Muscle of leg (tissue), 3 donors: ENCODE measurements at regions not wholly inside any gene's neighbourhood (a gene's known extent, or its start where the extent isn't known, plus 50 kb on each side); places are given as distances from the start of the nearest gene placed in this dataset.

ENCODE experiments used
- DNase-seq: peaks from one replicate; pipeline ENCODE4 v3.0.0; 2013
- H3K27ac ChIP-seq: one replicate; pipeline ENCODE4 v1.5.1; 2013; ENCODE audit warnings: mild to moderate bottlenecking, low read length, control low read depth
- H3K27me3 ChIP-seq: one replicate; pipeline ENCODE4 v1.6.1; 2013; ENCODE audit warnings: low read length; ENCODE audit not compliant: control insufficient read depth, insufficient read depth
- H3K36me3 ChIP-seq: one replicate; pipeline ENCODE4 v1.6.1; 2013; ENCODE audit warnings: low read length; ENCODE audit not compliant: control insufficient read depth, insufficient read depth
- H3K4me1 ChIP-seq: one replicate; pipeline ENCODE4 v1.6.1; 2013; ENCODE audit warnings: low read length; ENCODE audit not compliant: control insufficient read depth, insufficient read depth
- H3K4me3 ChIP-seq: one replicate; pipeline ENCODE4 v1.5.1; 2013; ENCODE audit warnings: low read length, control low read depth
- H3K9me3 ChIP-seq: replicated peaks from 2 replicates; pipeline ENCODE4 v1.6.1; 2013; ENCODE audit warnings: low read depth, low read length; ENCODE audit not compliant: control insufficient read depth
- WGBS: methylation state at CpG from one replicate; pipeline ENCODE4 v1.1.5; 2013; ENCODE audit warnings: missing lambda C conversion rate; ENCODE audit not compliant: insufficient coverage; 5-methylcytosine and 5-hydroxymethylcytosine counted together

DNA sequence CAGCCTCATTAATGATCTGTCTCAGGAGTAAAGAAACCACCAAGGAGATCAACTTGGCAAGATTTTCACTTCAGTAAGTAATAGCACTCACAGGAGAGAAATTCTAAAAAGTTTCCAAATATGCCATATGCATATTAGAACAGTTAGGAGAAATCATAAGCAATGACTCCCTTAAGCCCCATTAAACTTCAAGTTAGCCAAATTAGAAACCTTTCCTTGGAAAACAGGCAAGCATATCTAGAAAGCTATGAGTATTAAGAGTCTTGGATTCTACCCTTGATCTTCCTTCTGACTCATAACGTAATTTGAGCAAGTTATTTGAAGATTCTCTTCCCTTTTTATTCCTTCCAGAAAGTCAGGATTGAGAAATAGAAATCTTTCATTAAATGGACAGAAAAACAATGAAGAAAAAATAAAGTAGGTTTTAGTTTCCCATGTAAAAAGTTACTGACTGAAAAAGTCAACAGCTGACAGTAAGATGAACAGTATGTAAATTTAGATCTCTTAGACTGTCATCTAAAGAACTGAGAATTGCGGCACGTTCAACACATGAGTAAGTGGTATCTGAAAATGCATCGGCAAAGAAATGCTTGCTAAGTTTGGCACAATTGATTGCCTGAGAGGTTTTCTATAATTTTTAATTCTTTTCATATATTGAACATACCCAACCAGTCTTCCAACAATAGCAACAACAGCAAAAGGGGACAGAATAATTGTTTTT is 565.7 kb upstream of the FTMT start:
- H3K27me3 ChIP-seq, result no peaks in the 10 kb centered on the region
- H3K4me1 ChIP-seq, result no peaks in the 10 kb centered on the region
- no peaks in the 10 kb centered on the region for H3K36me3 ChIP-seq
- H3K27ac ChIP-seq, result no peak overlapping the region
- no peaks in the 10 kb centered on the region for H3K9me3 ChIP-seq
- WGBS, result no CpG with 5 or more reads among the region's 4 CpGs
- DNase-seq, result peak; percentile 89
- no peak overlapping the region for H3K4me3 ChIP-seq

DNA sequence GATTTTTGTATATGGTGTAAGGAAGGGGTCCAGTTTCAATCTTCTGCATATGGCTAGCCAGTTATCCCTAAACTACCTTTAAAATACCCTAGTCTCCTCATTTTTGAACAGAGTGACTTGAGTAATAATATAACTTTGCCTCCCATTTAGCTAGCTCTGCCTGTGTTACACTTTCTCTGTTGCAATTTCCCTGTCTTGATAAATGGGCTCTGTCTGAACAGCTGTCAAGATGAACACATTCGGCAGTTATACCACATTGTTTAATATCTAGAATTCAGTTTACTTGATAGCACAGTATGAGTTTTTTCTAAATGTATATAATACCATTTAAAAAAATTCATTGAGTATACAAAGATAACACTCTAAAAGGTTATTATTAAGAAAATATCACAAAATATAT is 562.9 kb upstream of the FTMT start:
- Histone ChIP-seq H3K9me3 (no peaks in the 10 kb centered on the region), H3K36me3 (no peaks in the 10 kb centered on the region)
- WGBS, result no CpG with 5 or more reads among the region's 1 CpG

DNA sequence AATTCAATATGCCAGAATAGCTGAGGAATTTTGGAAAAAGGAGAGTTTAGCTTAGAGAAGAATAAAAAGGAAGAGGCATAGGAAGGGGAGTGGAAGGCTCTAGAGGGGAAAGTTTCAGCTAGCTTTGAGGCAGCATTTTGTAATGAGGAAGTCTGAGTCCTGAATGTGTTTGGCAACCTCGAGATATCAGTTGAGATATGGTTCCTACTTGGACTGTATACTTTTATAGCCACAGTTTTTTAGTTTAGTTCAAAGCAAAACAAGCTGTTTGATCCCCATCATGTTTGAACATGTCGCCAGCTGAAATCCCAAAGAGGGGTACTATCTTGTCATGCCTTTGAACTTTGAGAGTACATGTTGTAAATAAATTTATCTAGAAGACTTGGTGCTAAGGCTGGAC is 559.0 kb upstream of the FTMT start:
- no peak for DNase-seq
- H3K27ac ChIP-seq, result no peak overlapping the region
- H3K4me3 ChIP-seq, result no peak overlapping the region
- H3K27me3 ChIP-seq, result no peaks in the 10 kb centered on the region
- no peaks in the 10 kb centered on the region for H3K4me1 ChIP-seq
- no peaks in the 10 kb centered on the region for H3K9me3 ChIP-seq
- 60% methylated on average over 1 of the region's 2 CpGs for WGBS
- no peaks in the 10 kb centered on the region for H3K36me3 ChIP-seq

More for the DNA sequence above, 562.9 kb upstream of the FTMT start:
- Histone ChIP-seq H3K4me3 (no peak overlapping the region), H3K27ac (no peak overlapping the region), H3K27me3 (no peaks in the 10 kb centered on the region), H3K4me1 (no peaks in the 10 kb centered on the region)
- no peak for DNase-seq

DNA sequence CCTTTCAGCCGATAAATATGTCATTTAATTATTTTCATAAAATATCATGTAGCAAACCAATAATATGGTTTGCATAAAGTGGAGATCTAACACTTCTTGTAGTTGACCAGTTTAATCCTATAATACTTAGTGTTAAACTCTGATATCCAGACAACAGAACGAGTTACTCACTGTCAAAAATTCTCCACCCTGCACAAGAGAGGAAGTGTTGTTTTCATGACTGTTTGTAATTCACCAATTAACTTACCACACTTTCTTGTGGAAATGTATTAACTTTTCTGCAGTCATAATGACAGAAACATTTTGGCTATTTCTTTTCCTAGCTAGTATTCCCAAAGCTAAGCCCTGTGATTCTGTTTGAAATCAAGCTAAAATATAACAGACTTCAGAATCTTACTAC is 555.3 kb upstream of the FTMT start:
- H3K9me3 ChIP-seq, result no peaks in the 10 kb centered on the region
- no peak for DNase-seq
- H3K4me1 ChIP-seq, result no peaks in the 10 kb centered on the region
- no peaks in the 10 kb centered on the region for H3K27me3 ChIP-seq
- no peaks in the 10 kb centered on the region for H3K36me3 ChIP-seq
- no peak overlapping the region for H3K4me3 ChIP-seq
- WGBS, result no CpG with 5 or more reads among the region's 2 CpGs
- H3K27ac ChIP-seq, result no peak overlapping the region

DNA sequence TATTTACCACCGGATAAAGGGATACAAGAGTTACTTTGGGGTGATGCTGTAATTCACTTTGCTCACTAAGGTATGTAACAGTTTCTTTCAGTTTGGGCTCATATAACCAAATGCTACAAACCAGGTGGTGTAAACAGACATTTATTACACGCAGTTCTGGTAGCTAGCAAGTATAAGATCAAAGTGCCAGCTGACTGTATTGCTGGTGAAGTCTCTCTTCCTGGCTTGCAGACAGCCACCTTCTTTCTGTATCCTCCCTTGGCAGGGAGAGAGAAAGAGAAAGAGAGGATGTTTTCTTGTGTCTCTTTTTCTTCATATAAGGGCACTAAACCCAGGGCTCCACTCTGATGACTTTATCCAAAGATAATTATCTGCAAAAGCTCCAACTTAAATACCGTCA is 552.5 kb upstream of the FTMT start:
- no peak for DNase-seq
- Histone ChIP-seq H3K27ac (no peak overlapping the region), H3K27me3 (no peaks in the 10 kb centered on the region), H3K4me1 (no peaks in the 10 kb centered on the region), H3K36me3 (no peaks in the 10 kb centered on the region), H3K9me3 (no peaks in the 10 kb centered on the region), H3K4me3 (no peak overlapping the region)
- 100% methylated on average over 1 of the region's 3 CpGs for WGBS

DNA sequence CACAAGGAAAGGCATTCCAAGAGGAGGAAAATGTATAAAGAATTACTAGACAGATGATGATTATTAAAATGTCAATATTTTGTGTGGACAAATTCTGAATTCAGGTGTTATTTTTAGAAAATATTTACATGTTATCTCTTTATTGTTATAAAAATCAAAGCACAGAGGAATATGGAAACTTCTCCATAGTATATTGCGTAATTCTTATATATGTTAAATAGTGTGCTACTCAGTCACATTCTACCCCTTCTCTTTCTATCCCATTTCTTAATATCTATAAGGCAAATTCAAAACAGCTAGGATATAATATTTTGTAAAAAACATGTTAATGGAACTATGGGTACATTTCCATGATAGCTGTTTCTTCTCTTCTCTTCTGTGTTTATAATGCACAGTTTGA is 546.8 kb upstream of the FTMT start:
- Histone ChIP-seq H3K36me3 (no peaks in the 10 kb centered on the region), H3K27ac (no peak overlapping the region), H3K9me3 (no peaks in the 10 kb centered on the region), H3K4me3 (no peak overlapping the region), H3K4me1 (no peaks in the 10 kb centered on the region), H3K27me3 (no peaks in the 10 kb centered on the region)
- no peak for DNase-seq
- no CpG with 5 or more reads among the region's 1 CpG for WGBS

DNA sequence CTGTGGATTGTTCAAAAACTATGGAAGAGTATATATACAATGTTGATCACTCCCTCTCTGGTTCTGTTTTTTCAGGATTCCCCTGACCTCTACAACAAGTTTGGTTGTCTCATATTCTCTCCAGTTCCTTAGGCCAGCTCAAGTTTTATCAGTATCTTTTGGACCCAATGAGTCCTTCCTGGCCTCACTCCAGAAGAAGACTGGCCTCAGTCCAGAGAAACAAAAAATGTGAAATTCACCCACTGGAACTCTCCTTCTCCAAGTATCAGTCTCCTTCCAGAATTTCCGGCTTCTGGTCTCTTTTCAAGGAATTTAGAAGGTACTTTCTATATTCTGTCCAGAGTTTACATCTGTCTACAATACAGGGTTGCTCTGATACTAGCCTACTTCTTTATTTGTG is 537.8 kb upstream of the FTMT start:
- no peaks in the 10 kb centered on the region for H3K27me3 ChIP-seq
- DNase-seq, result no peak
- no CpG with 5 or more reads among the region's 1 CpG for WGBS
- H3K9me3 ChIP-seq, result peaks cover 2% of the 10 kb centered on the region
- no peak overlapping the region for H3K4me3 ChIP-seq
- no peak overlapping the region for H3K27ac ChIP-seq
- no peaks in the 10 kb centered on the region for H3K4me1 ChIP-seq
- H3K36me3 ChIP-seq, result no peaks in the 10 kb centered on the region

DNA sequence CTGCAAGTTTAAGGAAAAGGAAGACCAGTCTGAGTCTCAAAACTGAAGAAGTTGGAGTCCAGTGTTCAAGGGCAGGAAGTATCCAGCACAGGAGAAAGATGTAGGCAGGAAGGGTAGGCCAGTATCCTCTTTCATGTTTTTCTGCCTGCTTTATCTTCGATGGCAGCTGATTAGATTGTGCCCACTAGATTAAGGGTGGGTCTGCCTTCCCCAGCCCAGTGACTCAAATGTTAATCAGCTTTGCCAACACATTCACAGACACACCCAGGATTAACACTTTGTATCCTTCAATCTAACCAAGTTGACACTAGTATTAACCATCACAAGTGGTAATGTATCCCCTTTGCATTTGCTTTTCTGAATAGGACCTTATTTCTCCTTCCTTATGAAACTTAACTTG is 535.9 kb upstream of the FTMT start:
- H3K27me3 ChIP-seq, result no peaks in the 10 kb centered on the region
- H3K4me1 ChIP-seq, result no peaks in the 10 kb centered on the region
- no peak for DNase-seq
- H3K9me3 ChIP-seq, result peaks cover 2% of the 10 kb centered on the region
- H3K27ac ChIP-seq, result no peak overlapping the region
- no CpG with 5 or more reads among the region's 1 CpG for WGBS
- no peaks in the 10 kb centered on the region for H3K36me3 ChIP-seq
- no peak overlapping the region for H3K4me3 ChIP-seq

DNA sequence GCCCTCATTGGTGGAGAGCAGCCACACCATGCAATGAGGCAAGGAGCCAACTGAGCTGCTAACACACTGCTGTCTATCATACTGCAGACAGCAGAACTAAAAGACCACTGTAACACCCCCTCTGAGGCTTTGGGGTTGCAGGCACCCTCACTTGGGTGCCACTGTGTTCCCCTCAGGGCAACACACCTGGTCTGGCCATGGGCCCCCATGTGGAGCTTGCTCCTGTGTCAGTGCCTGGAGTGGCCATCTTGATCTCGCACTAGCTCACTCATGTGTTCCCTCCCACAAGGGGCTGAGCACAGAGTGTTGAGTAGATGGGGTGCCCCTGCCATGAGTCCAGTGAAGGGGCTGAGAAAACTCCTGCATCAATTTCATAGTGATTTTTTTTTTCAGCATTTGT is 532.4 kb upstream of the FTMT start:
- no peak overlapping the region for H3K27ac ChIP-seq
- no peak overlapping the region for H3K4me3 ChIP-seq
- no peaks in the 10 kb centered on the region for H3K27me3 ChIP-seq
- no peaks in the 10 kb centered on the region for H3K36me3 ChIP-seq
- no CpG with 5 or more reads among the region's 1 CpG for WGBS
- no peaks in the 10 kb centered on the region for H3K9me3 ChIP-seq
- H3K4me1 ChIP-seq, result no peaks in the 10 kb centered on the region
- no peak for DNase-seq

DNA sequence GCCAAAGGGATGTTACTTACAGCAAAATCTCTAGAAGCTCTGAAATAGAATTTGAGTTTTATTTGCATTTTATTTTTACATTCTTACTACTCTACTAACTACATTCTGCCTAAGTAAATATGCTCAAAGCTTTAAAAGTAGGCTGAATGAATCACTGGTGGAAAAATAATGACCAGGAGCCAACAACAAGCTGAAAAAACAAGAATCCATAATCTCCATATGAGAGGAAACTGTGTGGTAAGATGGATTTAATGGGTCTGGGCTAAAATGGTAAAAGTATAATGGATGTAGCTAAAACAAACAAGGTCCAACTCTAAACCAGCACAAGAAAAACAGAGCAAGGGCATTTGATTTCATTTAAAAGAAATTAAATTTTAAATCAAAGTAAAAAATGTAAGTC is 525.8 kb upstream of the FTMT start:
- no peak overlapping the region for H3K27ac ChIP-seq

More for the DNA sequence above, 525.8 kb upstream of the FTMT start:
- H3K9me3 ChIP-seq, result no peaks in the 10 kb centered on the region
- no peaks in the 10 kb centered on the region for H3K27me3 ChIP-seq
- DNase-seq, result peak; percentile 4
- no peaks in the 10 kb centered on the region for H3K36me3 ChIP-seq
- no peaks in the 10 kb centered on the region for H3K4me1 ChIP-seq
- H3K4me3 ChIP-seq, result no peak overlapping the region
